ENCODE measurements at regions not wholly inside any gene's neighbourhood (a gene's known extent, or its start where the extent isn't known, plus 50 kb on each side); places are given as distances from the start of the nearest gene placed in this dataset.

DNA sequence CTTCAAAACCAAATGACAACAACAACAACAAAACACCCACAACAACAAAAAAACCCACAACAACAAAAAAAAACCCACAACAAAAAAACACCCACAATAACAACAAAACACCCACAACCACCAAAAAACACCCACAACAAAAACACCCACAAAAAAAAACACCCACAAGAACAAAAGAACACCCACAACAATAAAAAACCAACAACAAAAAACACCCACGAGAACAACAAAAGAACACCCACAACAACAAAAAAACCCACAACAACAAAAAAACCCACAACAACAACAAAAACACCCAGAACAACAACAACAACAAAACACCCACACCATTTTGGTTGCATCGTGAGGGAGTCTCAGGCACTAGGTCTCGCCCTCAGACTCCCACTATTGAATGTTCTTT, 117.8 kb downstream of the C16orf95 start:
- Histone ChIP-seq H3K36me3 (ENCODE audit: control insufficient read depth in 4 of 4, insufficient read depth in 3 of 4, low read depth in 1 of 4, low read length in 3 of 4) (no peaks in the 10 kb centered on the region), H3K9ac (ENCODE audit: low read depth in 1 of 2, low read length in 2 of 2) (no peak overlapping the region), H3K4me3 (ENCODE audit: low read depth in 1 of 3, low read length in 3 of 3) (no peak overlapping the region), H3K27ac (ENCODE audit: low read depth in 1 of 2, low read length in 2 of 2) (no peak overlapping the region), H3K9me3 (ENCODE audit: control insufficient read depth in 4 of 4, low read length in 3 of 4) (no peaks in the 10 kb centered on the region), H3K4me1 (ENCODE audit: control insufficient read depth in 4 of 4, insufficient read depth in 4 of 4, low read length in 3 of 4) (no peaks in the 10 kb centered on the region), H3K27me3 (ENCODE audit: control insufficient read depth in 4 of 4, insufficient read depth in 4 of 4, low read length in 3 of 4) (no peaks in the 10 kb centered on the region)
- WGBS: 88% methylated on average over 3 of the region's 3 CpGs
- no peak for DNase-seq (ENCODE audit: low spot score)
- TF ChIP-seq ZBTB33 (IDR thresholded peaks at IDR 0.05) (no peak), YY1 (IDR thresholded peaks at IDR 0.05) (no peak), TAF1 (conservative IDR thresholded peaks at IDR 0.05) (no peak), RAD21 (IDR thresholded peaks at IDR 0.05) (no peak), EGR1 (IDR thresholded peaks at IDR 0.05; ENCODE audit: low read depth in 2 of 2) (no peak), FOXA2 (IDR thresholded peaks at IDR 0.05) (no peak), MAX (IDR thresholded peaks at IDR 0.05) (no peak), GABPA (IDR thresholded peaks at IDR 0.05 in 1 of 2, conservative IDR thresholded peaks at IDR 0.05 in 1 of 2) (no peak), NR2F2 (IDR thresholded peaks at IDR 0.05) (no peak), ATF3 (IDR thresholded peaks at IDR 0.05) (no peak), RXRA (IDR thresholded peaks at IDR 0.05) (no peak), FOXA1 (IDR thresholded peaks at IDR 0.05) (no peak), JUND (IDR thresholded peaks at IDR 0.05) (no peak), SP1 (IDR thresholded peaks at IDR 0.05) (no peak), HNF4A (conservative IDR thresholded peaks at IDR 0.05) (no peak), REST (IDR thresholded peaks at IDR 0.05) (no peak)
- TF ChIP-seq, protein P1, sequence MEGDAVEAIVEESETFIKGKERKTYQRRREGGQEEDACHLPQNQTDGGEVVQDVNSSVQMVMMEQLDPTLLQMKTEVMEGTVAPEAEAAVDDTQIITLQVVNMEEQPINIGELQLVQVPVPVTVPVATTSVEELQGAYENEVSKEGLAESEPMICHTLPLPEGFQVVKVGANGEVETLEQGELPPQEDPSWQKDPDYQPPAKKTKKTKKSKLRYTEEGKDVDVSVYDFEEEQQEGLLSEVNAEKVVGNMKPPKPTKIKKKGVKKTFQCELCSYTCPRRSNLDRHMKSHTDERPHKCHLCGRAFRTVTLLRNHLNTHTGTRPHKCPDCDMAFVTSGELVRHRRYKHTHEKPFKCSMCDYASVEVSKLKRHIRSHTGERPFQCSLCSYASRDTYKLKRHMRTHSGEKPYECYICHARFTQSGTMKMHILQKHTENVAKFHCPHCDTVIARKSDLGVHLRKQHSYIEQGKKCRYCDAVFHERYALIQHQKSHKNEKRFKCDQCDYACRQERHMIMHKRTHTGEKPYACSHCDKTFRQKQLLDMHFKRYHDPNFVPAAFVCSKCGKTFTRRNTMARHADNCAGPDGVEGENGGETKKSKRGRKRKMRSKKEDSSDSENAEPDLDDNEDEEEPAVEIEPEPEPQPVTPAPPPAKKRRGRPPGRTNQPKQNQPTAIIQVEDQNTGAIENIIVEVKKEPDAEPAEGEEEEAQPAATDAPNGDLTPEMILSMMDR (IDR thresholded peaks at IDR 0.05; ENCODE audit: low read depth, low read length, missing input control): no peak

DNA sequence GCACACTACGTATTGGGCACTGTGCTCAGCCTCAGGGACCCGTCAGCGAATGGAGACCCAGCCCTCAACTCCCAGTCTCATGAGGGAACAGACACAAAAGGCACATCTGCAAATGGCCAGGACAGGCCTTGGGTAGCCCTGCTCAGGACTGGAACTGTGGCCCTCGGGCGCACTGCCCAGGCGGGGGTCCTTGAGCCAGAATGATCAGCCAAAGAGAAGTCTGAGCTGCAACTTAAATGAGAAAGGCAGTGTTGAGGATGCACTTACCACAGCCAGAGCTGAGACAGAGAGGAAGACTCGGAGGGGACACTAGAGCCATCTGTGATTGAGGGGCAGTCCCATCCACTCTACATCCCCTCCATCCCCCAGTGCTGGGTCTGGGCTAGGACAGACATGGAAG, 117.3 kb downstream of the C16orf95 start:
- no peaks in the 10 kb centered on the region for H3K9me3 ChIP-seq (ENCODE audit: control insufficient read depth in 4 of 4, low read length in 3 of 4)
- H3K27ac ChIP-seq (ENCODE audit: low read depth in 1 of 2, low read length in 2 of 2): no peak overlapping the region
- H3K4me3 ChIP-seq (ENCODE audit: low read depth in 1 of 3, low read length in 3 of 3): no peak overlapping the region
- H3K36me3 ChIP-seq (ENCODE audit: control insufficient read depth in 4 of 4, insufficient read depth in 3 of 4, low read depth in 1 of 4, low read length in 3 of 4): no peaks in the 10 kb centered on the region
- no peak overlapping the region for H3K9ac ChIP-seq (ENCODE audit: low read depth in 1 of 2, low read length in 2 of 2)
- H3K27me3 ChIP-seq (ENCODE audit: control insufficient read depth in 4 of 4, insufficient read depth in 4 of 4, low read length in 3 of 4): no peaks in the 10 kb centered on the region
- no peak for DNase-seq (ENCODE audit: low spot score)
- WGBS: 81% methylated on average over 7 of the region's 7 CpGs
- H3K4me1 ChIP-seq (ENCODE audit: control insufficient read depth in 4 of 4, insufficient read depth in 4 of 4, low read length in 3 of 4): no peaks in the 10 kb centered on the region
- TF ChIP-seq FOXA2 (IDR thresholded peaks at IDR 0.05) (no peak), NR2F2 (IDR thresholded peaks at IDR 0.05) (no peak), ZBTB33 (IDR thresholded peaks at IDR 0.05) (no peak), HNF4G (IDR thresholded peaks at IDR 0.05) (no peak), TAF1 (conservative IDR thresholded peaks at IDR 0.05) (no peak), EGR1 (IDR thresholded peaks at IDR 0.05; ENCODE audit: low read depth in 2 of 2) (no peak), YY1 (IDR thresholded peaks at IDR 0.05) (no peak), ATF3 (IDR thresholded peaks at IDR 0.05) (no peak), RAD21 (IDR thresholded peaks at IDR 0.05) (no peak), RXRA (IDR thresholded peaks at IDR 0.05) (no peak), JUND (IDR thresholded peaks at IDR 0.05) (no peak), SP1 (IDR thresholded peaks at IDR 0.05) (no peak), FOXA1 (IDR thresholded peaks at IDR 0.05) (no peak)
- TF ChIP-seq, protein P1 (IDR thresholded peaks at IDR 0.05; ENCODE audit: low read depth, low read length, missing input control): no peak

All from liver (tissue), 8 donors.